LoVo (cell line): ENCODE measurements at regions not wholly inside any gene's neighbourhood (a gene's known extent, or its start where the extent isn't known, plus 50 kb on each side); places are given as distances from the start of the nearest gene placed in this dataset.
"Not testable (repeated sequence)": the region's sequence is repeated elsewhere in the genome, so short reads cannot be mapped to it uniquely, and the experiment has no call there.

Experiments
- DNase-seq: peaks from one replicate; pipeline ENCODE4 v3.0.0-alpha.2; 2016; ENCODE audit warnings: low spot score

DNA sequence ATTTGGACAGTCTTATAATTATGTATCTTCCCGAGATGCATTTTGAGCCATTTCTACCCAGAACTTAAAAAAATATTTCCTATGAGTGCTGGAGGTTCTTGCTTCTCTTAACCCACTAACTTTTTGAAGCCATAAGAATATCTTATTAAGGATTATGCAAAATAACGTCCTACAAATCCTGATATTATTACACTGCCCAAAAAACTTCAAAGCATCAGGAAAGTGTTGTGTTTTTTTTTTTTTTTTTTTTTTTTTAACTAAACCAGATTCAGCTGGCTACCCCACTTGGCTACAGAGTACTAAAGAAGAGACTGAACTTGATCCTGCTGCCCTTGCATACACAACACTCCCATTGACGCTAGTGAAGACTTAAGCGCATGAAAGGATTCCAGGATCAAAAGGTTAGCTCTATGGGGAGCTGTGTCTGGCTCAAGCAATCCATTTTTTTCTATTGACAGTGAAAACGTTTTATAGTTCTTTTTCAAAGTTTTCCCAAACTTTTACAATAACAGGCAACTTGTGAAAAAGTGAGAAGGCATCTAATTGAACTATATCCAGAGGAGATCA is 141.4 kb downstream of the KCNRG start:
- DNase-seq, result no peak

DNA sequence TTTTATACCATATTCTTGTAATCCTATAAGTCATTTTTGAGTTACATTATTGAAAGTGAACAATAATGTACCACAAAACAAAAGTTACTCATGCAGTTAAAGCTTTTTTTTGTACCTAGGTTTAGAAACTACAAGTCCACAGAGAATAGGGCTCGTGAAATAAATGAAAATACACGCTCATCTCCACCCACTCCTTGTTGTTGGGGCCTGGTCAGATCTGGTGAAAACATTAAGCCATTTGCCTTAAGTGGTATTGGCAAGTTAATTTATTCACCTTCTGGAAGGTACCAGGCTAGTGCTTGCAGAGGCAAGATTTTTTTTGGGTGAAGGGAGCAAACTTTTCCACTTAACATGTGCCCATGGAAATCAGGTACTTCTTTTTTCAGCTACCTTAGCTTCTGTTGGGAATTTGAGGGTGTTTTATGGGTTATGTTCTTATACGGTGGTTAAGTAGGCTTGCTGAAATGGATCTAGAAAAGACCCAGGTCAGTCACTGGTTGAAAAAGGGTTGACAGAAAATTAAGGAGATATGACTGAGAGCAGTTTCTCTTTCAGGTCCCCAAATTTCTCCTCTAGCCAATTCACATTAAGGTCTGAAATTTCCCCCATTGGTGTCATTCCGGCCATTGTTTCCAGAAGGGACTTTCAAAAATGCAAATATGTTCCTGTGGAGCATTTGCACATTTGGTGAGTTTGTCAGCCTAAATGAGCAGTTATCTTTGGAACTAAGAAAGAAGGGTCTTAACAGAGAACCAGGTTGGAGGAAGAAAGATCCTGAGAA is 143.3 kb downstream of the KCNRG start:
- no peak for DNase-seq

DNA sequence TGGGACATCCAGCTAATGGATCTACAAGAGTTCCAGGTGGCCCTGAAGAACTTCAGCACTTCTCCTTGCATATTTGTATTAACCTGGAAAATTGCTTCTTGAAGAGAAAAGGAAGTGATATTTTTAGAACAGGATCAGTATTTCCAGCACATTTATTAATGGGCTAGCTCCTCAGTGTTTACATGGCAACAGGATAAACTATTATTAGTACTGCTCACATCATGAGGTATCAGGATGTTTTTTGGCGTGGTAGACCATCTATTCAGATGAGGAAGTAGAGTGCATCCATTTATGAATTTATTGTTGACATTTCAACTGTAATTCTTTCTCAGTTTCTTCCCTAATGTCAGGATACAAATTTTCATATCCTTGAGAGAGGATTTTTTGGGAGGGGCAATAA is 144.4 kb downstream of the KCNRG start:
- no peak for DNase-seq

DNA sequence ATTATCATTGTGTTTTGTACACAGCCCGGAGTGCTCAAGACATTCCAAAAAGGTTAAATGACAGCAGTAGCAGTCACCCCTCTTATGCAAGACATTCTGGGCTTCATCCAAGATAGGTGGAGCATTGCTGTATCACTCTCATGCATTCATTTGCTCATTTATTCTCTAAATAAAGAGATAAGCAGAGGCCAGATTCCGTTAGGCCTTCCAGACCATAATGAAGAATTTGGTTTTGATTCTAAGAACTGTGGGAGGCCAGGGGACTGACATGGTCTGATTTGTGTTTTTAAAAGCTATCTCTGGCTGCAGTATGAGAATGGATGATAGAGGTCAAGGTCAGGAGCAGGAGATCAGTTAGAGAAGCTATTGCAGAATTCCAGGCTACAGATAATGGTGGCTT is 145.8 kb downstream of the KCNRG start:
- no peak for DNase-seq

DNA sequence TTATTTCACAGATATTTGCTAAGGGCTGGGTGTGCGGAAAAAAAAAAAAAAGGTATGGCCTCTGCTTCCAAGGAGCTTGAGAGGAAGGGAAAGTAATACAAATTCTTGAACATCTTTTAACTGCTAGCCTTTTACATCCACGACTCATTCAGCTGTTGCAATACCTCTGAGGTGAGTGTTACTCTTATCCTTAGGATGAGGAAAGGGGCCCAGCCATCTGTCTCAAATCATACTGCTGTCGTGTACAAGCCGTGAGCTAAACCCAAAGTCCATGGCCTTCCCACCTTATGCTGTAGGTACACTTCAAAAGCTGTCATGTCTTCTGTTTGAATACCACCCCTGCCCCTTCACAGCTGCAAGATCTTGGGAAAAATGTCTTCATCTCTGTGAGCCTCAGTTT is 146.8 kb downstream of the KCNRG start:
- no peak for DNase-seq

DNA sequence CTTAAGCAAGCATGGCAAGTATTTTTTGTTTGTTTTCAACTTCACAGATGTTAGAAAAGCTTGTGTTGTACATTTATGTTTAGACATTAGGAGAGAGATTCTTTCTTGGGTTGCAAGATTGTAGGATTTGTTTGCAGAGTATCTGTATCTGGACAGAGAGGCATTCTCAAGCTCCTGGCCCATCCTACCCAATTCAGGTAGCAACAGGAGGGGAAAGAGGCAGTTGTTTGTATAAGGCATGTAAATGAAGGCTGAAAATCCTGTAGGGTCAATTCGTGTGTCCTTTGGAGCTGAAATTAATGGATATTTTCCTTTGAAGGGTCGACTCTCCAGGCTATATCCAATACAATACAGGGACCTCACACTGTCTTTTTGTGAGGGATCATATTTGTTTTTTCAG is 147.3 kb downstream of the KCNRG start:
- no peak for DNase-seq

DNA sequence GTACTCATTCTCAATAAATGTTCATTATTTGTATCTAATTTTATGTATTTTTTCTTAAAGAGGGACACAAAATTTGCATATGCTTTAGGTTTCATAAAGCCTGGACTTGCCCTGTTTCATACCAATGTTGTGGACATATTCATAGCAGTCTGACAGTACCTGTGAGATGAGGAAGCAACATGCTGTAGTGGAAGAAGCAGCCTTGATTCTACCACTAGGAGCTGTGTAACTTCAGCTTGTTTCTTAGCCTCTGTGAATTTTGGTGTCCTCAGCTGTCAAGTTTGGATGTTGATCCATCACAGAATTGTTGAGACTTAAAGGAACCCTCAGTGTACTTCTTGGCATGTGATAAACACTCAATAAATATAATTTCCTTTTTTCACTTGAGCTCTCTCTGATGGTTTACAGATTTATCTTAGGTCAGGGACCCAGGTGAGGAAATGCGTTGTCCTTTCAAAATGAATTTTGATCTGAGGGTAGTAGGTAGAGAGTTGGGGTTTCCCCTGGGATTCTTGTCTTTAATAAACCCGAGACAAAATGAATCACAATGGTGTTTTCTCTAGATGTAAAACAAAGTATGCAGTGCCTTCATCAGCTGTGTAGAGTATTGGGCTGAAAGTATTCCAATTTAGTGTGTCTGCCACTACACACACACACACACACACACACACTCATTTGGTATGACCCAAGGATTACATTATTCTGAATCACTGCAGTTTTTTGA is 152.1 kb downstream of the KCNRG start:
- DNase-seq, result no peak

DNA sequence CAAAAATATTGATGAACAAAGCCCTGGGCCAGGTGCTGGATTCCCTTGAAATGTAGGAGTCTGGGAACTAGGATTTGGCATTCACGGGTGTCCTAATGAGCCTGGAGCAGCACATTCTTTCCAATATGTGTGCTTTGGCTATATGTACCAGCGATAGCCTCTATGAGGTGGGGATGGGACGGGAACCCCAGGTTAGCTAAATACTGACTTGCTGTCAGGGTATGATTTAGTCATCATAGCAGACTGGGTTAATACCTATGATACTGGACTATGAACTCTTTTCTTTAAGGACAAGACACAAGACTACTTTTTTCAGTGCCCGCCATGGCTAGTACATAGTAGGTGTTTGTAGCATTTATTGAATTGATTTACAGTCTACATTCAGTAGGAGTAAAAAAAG is 152.7 kb downstream of the KCNRG start:
- no peak for DNase-seq

DNA sequence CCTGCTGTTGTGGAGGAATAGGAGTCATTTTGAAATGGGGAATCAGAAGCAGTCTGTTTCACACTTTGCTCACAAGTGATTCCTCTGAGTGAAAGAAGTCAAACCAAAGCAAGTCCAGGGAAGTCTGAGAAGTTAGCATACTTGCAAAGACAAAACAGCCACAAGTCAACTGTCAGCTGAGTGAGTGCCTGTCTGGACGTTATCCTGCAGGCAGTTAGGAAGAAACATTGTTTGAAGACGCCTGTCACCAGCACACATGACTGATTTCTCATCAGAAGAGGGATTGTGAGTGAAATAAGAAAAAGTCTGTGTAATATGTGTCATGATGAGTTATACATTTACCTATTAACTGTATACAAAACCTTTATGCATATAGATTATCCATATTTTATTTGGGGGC is 153.5 kb downstream of the KCNRG start:
- DNase-seq, result no peak

DNA sequence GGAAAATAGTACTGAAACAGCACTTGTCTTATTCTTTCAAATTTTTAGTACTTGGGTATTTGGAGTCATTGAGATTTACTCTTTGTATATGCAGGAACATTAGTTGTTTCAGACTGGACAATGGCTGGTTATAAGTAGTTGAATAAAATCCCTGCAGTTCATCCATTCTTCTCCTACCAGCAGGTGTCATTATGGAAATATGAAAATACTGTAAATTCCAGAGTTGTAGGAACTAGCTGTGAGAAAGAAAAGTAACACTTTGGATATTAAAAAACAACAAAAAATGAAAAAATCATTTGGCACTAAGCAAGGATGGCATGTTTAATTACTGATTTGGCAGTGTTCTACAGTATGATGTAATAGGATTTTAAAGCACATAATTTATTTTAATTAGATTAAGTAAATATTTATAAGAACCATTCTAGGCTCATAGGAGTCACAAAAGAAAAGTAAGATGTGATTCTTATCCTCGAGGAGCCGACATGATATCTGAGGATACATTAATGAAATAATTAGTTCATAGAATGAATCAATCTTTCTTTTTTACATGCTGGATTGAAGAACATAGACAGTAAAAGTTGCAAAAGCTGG is 155.3 kb downstream of the KCNRG start:
- no peak for DNase-seq

DNA sequence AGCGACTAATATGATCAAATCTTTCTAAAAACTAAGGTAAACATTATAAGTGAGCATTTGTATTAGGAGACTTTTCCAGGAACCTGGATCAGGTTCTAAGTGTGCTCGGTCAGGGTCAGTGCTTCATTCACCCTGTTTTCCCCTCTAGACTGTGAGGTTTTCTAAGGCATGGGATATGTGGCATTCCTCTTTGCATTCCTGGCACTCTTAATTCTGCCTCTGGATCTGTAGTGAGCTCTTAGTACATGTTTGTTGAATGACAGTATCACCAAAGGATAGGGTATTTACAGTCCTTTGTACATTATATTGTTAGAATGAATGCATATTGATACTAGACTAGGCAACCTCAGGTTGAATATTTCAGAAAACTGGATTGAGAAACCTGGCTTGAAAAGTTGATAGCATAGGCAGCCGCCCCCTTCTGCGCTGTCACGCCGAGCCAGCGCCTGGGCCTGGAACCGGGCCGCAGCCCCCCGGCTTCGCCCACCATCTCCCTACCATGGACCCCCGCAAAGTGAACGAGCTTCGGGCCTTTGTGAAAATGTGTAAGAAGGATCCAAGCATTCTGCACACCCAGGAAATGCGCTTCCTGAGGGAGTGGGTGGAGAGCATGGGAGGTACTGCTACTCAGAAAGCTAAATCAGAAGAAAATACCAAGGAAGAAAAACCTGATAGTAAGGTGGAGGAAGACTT is 156.5 kb downstream of the KCNRG start:
- no peak for DNase-seq

DNA sequence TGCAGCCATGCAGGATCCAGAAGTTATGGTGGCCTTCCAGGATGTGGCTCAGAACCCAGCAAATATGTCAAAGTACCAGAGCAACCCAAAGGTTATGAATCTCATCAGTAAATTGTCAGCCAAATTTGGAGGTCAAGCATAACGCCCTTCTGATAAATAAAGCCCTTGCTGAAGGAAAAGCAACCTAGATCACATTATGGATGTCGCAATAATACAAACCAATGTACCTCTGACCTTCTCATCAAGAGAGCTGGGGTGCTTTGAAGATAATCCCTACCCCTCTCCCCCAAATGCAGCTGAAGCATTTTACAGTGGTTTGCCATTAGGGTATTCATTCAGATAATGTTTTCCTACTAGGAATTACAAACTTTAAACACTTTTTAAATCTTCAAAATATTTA is 157.8 kb downstream of the KCNRG start:
- not testable (repeated sequence) for DNase-seq

DNA sequence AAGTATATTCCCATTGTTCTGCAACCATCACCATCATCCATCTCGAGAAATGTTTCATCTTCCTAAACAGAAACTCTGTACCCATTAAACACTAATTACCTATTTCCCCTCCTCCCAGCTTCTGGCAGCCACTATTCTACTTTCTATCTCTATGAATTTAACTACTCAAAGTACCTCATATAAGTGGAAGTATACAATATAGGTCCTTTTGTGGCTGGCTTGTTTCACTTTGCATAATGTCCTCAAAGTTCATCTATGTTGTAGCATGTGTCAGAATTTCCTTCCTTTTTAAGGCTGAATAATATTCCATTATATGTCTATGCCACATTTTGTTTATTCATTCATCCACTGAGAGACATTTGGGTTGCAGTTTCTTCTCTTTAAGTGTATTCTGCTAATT is 159.4 kb downstream of the KCNRG start:
- no peak for DNase-seq

DNA sequence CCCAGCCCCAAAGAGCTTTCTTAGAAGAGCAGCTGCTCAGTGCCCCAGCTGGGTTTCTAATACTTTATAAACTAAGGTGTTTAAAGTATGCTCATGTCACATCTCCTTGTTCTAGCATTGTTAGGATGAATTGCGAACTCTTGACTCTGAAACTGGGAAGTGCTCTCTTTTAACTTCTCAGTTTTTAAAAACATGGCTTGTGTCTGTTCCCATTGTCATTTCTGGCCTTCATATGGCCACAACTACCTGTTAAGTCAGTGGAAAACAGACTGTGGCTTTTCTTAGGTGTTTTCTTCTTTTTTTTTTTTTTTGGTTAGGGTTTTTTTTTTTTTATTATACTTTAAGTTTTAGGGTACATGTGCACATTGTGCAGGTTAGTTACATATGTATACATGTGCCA is 164.7 kb downstream of the KCNRG start:
- no peak for DNase-seq

DNA sequence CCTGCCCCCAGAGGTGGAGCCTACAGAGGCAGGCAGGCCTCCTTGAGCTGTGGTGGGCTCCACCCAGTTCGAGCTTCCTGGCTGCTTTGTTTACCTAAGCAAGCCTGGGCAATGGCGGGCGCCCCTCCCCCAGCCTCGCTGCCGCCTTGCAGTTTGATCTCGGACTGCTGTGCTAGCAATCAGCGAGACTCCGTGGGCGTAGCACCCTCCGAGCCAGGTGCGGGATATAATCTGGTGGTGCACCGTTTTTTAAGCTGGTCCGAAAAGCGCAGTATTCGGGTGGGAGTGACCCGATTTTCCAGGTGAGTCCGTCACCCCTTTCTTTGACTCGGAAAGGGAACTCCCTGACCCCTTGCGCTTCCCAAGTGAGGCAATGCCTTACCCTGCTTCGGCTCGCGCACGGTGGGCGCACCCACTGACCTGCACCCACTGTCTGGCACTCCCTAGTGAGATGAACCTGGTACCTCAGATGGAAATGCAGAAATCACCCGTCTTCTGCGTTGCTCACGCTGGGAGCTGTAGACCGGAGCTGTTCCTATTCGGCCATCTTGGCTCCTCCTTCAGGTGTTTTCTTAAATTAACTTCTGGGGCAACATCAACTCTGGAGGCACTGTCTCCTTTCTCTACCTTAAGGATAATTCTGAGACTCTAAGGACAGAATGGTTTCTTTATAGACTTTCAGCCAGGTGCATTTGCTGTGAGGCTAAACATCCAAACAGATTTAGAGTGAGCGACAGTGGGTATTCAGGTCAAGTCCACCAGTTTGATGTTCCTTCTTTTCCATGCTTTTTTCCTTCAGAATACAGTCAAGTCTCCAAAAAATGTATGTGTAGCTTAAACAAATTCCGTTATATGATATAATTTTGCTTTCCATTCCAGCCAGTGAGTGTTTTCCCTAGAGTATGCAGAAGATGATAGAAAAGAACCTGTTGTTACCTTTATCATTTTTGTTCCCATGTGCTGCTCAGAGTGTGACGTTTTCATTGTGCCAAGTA is 170.8 kb downstream of the KCNRG start:
- not testable (repeated sequence) for DNase-seq

DNA sequence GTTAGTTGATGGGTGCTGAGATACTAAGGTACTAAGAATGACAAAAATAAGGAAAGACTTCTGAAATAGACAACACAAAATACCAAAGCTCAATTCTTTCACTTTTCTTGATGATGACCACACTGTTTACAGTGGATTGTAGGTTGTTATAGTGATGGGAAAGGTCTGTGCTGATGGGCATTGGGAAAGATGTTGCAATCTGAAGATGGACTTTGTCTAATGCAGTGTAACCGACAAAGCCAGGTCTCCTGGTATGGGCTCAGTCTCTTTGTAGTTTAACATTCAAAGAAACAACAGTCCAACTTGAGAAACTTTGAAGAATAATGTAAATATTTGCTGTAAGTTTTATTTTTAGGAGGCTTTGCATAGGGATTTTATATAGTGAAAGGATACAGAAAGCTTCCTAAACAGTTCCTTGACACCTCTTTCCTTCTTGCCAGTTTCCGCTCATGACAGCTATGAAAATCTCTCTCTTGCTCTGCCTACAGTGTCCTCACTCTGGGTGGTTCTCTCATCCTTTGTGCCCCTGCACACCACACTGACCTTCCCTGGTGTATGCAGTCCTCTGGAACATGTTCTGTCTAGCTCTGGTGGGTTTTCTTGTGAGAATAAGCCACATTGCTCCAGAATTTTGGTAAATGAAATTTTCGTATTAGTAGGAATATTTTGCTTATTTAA is 172.2 kb downstream of the KCNRG start:
- DNase-seq, result no peak

DNA sequence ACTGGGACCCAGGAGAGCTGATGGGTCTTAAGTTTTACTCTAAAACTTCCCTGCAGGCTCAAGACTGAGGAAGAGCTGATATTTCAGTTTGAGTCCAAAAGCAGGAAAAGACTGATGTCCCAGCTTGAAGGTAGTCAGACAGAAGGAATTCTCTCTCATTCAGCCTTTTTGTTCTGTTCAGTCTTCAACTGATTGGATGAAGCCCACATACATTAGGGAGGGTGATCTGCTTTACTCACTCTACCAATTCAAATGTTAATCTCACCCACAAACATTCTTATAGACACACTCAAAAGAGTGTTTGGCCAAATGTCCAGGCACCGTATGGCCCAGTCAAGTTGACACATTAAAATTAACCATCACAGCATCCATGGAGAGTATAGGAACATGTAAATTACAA is 173.5 kb downstream of the KCNRG start:
- no peak for DNase-seq

DNA sequence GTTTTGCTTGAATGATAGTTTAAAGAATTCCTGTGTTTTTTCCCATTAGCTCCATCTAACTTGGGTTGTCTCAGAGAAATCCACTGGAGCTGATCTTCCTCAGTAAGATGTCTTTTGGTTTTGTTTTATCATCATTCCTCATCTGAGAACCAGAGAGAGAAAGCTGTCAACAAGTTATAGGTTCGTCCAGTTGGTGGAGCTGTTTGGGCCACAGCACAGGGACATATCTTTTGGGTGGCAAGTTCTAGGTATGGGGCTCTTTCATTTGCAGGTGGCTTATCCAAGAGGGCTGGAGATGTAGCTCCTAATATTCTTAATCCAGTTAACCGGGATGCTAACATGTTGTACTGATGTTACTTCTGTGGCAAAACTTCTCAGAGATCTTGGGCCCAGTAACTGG is 174.2 kb downstream of the KCNRG start:
- no peak for DNase-seq

DNA sequence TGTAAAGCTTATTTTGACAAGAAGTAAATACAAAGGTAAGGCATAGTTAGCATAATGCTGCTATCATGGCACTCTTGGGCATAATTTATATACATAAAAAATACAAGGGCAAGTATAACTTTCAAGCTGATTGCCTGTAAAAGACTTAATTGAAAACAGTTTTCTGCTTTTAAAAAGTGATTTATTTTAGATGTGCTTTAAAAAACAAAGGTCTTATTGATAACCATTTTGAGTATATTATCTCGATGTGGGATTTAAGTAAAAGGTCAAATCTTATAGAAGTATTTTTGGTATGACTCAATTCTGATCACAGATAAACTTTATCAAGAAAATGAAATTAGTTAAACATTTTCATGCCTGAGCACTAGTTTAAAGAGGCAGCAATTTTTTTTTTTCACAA is 175.8 kb downstream of the KCNRG start:
- DNase-seq, result no peak

DNA sequence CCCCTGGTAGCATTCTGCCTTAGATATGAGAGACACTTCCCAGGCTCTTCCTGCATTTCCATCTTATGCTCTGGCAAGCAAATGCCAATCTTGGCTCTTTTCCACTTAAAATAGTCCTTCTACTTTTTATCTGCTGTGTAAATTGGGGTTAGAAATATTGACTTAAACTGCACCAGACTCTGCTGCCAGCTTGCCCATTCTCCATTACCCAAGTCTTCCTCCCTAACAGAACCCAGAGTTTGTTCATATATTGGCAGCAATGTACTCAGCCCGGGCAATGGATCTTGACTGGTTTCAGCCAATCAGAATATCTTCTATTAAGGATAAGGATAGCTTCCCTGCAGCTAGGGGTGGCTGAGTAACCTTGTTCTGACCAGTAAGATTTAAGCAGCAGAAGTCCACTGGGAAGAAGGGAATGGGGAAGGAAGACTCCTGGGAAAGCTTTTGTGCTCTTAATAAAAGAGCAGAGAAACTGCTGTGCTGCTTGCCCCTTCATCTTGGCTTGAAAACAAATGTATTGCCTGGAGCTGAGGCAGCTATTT is 177.1 kb downstream of the KCNRG start:
- DNase-seq, result no peak
